GM19395 (cell line): ENCODE measurements at regions not wholly inside any gene's neighbourhood (a gene's known extent, or its start where the extent isn't known, plus 50 kb on each side); places are given as distances from the start of the nearest gene placed in this dataset.

Experiments
- ATAC-seq: cut with Tn5 transposase; IDR thresholded peaks from one replicate; pipeline ENCODE4 v1.9.1; 2021; ENCODE audit warnings: mild to moderate bottlenecking, moderate library complexity; ENCODE audit not compliant: unreplicated experiment

DNA sequence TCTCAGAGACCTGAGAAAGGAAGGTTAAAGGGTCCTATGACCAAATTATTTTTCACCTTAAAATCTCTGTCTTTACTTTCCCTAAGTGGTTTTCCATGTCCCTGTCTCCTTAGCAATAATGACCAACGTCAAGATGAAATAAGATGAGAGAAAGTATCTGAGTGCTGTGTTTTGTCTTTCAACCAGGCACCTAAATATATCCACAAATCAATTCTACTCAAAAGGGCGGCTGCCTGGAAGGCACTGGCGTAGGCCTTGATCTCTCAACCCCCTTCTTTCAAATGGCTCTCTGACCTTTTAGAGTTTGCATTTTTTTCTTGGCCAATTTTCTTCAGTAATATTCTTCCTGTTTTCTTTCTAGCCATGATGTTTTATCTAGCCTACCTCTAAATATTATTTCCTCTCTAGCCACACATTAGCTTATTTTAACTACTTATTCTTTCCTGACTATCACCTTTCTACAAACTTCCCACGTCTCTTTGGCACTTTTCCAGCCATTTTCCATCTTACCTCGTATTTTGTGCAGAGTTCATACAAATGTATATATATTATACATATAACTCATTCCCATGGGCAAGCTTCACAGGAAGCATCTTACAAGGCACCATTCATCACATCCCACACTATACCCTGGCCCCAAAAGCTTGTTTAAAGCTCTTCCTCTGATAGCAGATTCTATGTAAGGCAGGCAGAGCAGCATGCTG lies 204.5 kb downstream of the SNX18 start:
- ATAC-seq = no peak

DNA sequence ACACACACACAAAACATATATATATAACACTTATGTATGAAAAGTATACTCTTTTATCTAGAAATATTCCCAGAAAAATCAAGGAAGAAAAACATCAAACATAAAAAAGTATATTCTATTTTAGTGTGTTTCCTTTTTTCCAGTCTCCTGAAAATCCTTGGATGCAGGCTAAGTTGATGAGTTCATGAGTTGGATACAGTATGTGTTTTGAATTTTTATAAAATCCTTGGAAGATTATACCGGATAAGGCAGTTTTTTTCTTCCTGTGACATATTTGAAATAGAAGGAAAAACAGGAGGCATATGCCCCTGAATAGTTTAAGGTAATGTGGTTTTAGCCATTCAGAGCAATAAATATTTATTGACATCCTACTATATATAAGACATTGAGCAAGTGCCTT lies 203.6 kb downstream of the SNX18 start:
- ATAC-seq = no peak

DNA sequence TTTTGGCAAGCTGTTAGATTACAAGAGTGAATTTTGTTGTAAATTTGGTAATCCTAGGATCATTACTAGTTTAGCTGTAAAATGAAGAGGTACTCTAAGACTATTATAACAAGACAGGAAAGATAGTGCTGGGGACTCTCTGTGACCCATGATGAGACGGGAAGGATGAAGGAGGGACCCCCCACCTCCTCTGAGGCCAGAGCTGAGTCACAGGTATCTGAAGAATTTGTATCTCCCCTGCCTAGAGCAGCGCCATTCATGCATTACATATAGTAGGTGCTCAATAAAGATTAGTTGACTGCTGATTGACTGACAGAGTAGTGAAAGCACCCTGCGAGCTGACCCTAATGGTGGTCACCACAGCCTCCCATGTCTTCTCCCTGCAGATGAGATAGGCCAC lies 202.8 kb downstream of the SNX18 start:
- no peak for ATAC-seq

DNA sequence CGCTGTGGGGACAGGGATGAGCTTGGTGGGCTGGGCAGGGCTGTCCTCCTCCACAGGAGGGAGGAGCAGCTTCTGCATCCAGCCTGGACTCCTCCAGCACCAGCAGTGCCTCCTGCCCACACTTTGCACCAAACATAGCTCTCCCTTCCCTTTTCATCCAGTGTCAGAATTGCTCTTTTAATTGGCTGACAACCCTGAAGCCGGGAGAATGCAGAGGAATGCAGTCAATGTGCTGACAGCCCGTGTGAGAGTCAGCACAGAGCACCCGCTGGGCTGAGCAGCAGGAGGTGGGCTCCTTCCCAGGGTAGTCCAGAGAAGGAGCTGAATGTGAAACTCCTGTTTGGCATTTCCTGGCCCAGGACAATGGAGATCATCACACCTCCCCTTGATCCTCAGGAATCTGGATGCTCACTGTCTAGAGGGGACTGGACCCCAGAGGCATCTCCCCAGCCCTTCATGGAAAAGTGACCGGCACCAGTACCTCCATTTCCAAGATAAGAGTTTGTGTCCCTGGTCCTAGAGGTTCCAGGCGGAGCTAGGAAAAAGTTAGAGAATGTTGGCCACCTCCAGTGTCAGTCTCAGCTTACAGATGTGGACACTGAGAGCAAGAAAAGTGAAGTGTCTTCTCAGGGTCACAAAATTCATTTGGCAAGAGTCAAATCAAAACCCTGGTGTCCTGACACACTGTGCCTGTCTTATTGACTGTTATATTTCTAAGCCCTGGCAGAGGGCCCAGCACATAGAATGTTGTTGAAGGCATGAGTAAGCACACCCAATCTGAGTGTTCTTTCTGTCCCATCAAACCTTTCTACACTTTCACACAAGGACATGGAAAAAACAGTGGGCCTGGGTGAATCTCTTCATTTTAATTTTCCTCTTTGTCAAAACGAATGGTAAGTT lies 202.1 kb downstream of the SNX18 start:
- ATAC-seq = no peak

DNA sequence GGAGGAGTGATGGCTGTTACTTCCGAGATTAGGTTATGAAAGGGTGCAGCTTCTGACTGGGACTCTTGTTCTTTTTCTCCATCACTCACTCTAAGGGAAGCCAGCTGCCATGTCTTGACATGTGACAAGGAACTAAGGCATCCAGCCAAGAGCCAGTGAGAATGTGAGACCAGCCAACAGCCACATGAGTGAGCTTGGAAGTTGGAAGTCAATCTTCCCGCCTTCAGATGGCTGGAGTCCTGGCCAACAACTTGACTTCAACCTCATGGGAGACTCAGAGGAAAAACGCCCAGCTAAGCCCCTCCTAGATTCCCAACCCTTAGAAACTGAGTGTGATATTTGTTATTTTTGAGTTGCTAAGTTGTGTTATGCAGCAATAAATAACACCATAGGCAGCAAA lies 201.1 kb downstream of the SNX18 start:
- ATAC-seq = no peak

DNA sequence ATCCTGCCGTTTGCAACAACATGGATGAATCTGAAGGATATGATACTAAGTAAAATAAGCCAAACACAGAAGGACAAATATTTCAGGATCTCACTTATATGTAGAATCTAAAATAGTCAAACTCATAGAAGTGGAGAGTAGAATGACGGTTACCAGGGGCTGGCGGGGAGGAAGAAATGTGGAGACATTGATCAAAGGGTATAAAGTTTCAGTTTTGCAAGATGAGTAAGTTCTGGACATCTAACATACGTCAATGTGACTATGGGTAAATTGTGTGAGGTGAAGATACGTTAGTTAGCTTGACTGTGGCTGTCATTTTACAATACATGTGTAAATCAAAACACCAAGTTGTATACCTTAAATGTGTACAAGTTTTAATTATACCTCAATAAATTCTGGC lies 200.3 kb downstream of the SNX18 start:
- no peak for ATAC-seq

DNA sequence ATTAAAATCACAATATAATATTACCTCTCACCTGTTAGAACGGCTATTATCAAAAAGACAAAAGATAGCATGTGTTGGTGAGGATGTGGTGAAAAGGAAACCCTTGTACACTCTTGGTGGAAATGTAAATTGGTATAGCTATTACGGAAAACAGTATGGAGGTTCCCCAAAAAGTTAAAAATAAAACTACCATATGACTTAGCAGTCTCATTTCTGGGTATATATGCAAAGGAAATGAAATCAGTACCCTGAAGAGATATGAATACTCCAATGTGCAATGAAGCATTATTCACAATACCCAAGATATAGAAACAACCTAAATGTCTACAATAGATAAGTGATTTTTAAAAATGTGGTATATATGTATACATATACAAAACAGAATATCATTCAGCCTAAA lies 199.9 kb downstream of the SNX18 start:
- no peak for ATAC-seq

DNA sequence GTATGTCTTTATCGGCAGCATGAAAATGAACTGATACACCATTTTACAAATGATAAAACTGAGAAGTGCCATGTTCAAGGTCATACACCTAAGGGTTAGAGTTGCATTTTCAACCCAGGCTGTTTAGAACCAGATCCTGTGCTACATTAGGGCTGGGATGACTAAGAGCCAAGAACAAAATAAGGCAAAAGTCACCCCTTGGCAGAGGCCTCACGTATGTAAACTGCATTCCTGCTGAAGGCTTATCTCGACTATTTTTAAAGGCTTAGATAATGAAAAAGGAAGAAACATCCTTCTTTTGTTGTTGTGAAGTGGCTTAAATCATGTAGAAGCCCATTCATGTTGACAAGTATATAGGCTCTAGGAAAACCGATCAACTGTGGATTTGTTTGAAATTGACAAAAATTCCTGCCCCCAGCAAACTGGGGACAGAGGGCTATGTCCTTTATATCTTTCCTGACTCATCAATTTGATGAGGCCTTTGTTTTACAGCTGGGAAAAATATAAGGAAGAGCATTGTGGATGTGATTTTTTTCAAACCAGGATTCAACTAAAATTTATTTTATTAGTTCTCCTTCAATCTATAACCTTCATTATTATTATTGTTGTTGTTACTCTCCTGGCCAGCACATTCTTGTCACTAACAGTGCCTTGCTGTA lies 196.5 kb downstream of the SNX18 start:
- ATAC-seq = no peak

DNA sequence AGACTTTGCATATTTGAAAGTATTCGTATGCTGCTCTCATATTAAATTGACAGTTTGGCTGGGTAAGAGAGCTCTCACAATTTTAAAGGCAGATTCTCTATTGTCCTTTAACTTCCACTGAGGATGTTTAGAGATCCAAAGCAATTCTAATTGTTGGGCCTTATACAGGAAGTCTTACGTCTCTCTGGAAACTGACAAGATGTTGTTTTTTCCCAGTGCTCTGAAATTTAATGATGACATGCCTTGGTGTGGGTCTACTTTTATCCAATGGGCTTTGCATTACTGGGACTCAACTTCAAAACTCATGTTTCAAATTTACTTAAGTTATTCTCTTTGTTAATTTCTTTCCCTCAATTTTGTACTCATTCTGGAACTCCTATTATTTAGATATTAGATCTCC lies 191.5 kb downstream of the SNX18 start:
- ATAC-seq = no peak

DNA sequence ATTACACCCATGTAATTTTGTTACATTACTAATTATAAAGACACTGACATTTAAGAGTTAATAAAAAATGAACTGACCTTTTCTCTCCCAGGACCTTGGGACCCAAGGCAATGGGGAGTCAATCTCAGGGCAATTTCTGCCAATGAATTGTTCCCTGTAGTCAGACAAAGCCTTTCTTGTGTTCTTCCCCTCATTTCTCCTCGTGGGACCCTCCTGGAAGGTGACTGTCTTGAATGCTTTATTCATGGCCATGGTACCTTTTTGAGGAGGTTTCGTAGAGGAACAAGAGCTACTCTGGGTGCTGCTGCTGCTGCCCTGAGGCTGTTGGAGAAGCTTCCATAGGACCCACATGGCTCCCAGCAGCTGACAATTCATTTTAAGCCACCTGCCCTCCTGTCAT lies 190.3 kb downstream of the SNX18 start:
- ATAC-seq = no peak

DNA sequence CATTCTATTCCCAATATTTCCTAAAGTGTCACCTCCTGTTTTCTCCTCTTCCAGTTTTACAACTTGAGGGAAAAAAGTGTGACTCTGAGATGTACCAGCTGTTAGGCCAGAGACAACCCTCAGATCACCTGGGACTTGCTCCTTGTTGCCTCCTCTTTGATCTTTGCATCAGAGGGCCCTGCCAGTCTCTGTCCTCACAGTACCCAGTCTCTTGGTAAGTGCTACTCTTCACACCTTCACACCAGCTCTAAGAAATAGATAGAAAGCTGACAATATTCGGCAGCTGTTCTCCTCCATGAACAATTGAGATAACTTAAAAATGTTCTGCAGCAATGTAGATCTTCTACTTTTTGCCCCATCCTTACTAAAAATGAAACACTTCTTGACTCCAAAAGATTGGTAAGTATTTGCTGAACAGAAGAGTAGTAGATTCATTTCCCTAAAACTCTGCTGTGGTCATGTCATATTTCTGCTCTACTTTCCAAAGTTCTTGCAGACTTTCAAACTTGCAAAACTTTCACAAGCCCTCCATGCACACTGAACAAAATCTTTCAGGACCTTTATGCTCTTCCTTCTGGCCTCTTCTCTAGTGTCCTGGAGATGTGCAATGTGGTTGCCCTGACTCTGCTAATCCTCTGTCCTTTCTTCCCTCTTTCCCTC lies 188.6 kb downstream of the SNX18 start:
- no peak for ATAC-seq

DNA sequence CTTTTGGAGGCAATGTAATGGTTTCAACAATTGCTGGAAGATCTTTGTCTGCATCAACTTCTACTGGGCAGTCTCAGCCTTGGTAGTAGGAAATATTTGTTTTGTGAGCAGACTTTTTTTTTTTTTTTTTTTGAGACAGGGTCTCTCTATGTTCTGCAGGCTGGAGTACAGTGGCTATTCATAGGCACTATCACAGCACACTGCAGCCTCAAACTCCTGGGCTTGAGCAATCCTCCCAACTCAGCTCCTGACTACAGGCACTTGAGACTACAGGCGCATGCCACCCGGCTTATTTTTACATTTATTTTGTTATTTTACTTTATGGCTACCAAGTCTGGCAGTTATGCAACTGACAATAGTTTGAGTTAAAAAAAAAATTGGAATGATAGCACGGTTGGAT lies 187.3 kb downstream of the SNX18 start:
- no peak for ATAC-seq

DNA sequence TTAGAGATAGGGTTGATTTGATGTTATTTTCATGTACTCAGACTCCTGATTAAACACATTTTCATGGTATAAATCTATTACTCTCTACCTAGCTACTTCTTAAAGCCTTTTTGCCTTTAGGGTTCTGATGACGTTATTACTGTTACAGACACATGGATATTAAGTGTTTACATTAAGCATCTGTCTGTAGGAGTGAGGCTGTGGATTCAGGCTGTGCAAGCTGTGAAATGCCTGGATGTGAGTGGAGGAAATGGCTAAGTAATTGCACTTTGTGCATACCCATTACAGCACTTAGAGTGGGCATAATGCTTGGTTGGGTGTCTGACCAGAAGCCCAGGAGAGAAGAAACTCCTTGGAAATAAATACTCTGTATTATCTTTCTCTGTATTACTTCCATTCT lies 186.8 kb downstream of the SNX18 start:
- ATAC-seq = no peak

DNA sequence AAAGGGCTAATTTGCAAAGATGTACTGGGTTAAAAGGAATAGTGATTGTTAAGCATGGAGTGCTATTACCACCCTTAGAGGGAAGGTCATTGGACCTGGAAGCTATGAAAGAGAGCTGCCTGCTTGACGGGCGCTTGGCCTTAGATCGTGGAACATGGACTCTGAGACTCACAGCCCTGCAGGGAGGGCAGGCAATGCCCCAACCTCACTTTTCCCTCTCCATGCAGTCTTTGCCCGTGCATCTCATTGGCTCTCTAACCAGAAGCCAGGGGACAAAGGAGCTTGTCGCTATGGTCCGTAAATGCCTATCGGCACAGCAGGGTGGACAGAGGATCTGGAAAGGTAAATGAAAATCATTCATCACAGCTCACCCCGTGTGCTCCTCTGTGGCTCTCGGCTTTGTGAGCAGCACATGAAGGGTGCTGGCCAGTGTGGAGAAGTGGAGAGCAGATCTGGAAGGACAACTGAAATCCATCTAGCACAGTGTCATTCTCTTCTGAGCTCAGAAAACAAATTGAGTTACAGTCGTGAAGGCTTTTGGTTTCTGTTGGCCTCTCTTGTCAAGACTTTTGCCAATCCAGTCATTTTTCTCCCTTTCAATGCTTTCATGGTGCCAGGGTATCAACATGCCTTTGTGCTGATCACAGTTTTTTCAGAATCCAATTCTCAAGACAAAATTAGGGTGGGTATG lies 186.2 kb downstream of the SNX18 start:
- no peak for ATAC-seq

DNA sequence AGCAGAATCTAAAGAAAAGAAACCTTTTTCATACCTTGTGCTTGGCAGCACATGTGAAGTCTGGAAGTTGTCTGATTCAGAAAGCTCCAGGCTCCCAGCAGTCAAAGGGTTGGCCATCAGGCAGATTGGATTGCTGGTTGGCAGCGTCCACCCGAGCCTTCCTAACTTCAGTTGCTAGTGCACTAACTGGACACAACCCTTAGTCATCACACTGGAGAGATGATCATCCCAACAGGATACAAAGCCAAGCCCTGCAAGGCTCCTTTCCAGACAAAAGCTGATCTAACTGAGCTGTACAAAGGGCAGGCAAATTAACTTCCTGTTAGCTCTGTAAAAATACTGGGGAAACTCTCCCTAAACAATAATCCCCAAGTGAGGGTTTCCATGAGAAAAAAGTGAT lies 185.6 kb downstream of the SNX18 start:
- ATAC-seq = no peak

DNA sequence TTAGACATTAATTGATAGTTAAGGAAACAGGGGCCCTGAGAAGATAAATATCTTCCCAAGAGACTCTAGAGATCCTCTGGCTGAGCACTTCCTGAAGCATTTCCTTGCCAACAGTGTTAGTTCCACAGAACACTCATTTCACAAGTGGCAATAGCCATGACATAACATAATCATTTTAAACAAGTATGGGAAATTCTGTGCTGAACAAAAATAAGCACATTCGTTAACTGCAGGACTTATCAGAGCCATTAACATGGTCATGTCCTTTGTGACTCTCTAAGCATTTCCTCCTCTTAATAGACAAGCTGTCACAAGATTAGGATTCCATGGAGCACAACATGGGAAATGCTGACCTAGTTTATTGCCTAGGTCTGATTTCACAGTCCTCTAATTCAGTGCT lies 184.9 kb downstream of the SNX18 start:
- no peak for ATAC-seq

DNA sequence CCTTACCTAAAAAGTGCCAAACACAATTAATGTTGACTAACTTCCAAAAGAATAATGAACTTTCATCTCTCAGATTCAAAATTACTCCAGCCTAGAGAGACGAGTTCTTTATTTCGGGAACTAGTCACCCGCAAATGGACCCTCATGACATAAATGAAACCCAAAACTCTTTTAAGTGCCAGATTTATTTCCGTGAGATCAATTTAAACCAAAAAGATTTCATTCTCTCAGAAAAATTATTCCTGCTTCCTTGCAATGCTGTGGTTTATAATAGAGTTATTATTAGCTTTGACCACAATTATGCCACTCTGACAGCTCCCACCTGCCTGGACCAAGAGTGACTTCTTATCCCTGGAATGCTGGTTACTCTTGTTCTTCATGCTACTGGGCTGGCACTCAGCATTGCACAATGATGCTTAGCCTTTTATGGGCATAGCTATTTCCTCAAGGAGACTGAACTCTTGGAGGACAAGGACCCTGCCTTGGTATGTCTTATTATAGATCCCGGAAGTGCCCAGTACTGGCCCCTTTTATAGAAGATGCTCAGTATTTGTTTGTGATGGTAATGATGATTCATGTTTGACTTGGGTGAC lies 183.5 kb downstream of the SNX18 start:
- no peak for ATAC-seq

DNA sequence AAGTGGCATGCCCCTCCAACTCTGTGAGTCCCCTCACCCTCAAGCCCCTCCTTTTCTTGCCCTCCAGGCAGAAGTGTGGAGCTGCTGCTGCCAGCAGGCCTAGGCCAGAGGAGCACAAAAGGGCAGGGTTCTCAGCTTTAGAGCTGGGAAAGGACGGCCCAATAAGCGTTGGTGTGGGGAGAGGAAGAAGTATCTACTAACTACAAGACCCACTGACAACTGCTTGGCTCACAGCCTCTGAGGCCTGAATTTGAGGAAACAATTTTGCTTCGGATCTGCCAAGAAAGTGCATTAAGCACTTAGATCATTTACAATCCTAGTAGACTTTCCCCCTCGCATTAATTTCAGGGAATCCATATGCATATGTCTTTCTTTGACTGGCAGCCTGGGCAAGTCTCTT lies 179.4 kb downstream of the SNX18 start:
- no peak for ATAC-seq

DNA sequence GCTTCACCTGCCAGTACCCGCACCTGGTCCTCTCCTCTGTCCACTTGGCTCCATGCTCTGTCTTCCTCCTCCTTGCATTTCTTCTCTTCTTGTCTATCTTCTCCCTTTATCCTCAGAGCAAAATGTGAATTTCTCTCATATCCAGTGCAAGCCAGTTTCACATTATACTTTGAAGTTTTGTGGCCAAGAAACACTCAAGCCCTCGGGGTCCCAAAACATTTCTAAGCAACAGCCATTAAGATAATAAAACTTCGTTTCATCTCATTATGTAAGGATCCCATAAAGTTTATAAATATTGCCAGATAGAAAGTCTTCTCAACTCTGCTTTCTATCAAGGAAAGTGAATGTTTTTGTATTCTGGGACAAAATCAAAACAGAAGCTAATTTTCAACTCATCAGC lies 178.8 kb downstream of the SNX18 start:
- ATAC-seq = no peak

DNA sequence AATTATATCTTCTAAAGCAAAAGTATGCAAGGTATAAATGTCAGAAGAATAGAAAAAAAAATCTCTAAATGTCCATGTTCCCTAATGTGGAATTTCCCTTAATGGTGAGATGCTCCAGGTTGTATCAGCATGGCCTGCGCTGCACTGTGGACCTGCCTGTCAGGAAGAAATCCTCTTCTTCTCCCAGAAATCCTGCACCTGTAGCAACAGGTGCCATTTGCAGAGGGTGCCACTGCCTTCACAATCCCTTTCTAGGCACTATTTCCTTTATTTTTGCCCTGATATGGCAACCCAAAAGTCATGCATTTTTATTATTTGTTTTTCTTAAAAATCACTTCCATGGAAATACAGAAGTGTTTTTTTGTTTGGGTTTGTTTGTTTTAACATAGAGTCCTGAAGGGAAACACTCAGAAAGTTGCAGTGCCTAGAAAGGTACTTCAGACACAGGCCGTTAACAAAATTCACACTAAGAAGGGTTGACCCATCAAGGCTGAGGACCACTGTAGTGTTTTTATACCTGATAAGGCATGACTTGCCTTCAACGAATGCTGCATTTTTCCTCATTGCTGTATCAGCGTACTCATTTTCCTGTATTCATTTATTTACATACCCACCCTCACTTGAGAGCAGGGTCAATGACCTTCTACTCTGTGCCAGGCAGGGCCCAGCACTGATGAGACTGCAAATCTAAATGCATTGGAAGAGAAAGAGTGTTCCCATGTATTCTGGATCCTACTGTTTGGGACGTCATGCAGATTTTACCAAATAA lies 177.8 kb downstream of the SNX18 start:
- no peak for ATAC-seq
